Breast epithelium (tissue), 3 donors: ENCODE measurements at regions not wholly inside any gene's neighbourhood (a gene's known extent, or its start where the extent isn't known, plus 50 kb on each side); places are given as distances from the start of the nearest gene placed in this dataset.

Experiments
- POLR2A ChIP-seq: fragments of 450-650 bp; IDR thresholded peaks from one replicate; pipeline ENCODE4 v1.6.1; 2016; ENCODE audit warnings: antibody characterized with exemption, mild to moderate bottlenecking, moderate library complexity
- TF ChIP-seq, protein P1 (sequence below), 3 donors: fragments of 450-650 bp; IDR thresholded peaks; one replicate each; pipeline ENCODE4 v1.5.1; 2016 to 2017; ENCODE audit warnings: antibody characterized with exemption in 3 of 3, mild to moderate bottlenecking in 3 of 3, moderate library complexity in 3 of 3

DNA sequence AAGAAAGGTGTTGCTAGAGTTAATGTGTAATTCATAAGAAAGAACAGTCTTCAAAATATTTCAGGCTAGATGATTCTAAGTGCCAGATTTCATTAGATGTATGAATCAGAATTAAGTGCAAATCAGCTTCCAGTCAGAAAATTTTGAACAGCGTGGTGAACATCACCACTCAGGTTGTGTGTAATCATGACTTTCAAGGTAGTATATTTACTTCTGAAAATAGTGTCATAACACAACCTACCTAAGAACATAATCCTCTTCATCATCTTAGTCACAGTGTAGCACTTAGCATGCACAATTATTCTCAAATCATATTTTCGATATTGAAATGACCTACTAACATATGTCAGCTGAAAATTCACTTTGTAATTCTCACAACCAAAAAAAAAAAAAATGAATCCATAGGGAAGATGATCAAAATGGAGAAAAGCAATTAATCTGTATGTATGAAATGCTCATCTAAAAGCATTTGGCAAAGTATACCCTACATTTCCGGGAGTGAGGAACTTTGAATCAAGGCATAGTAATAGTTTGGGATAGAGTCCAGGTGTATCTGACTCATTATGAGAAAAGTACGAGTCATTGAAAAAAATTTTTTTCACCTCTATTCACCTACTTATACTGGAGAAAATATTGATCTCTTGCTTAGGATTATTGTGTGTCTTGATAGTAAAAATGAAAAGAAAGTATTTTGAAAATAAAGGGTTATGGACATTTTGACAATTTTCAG, 221.8 kb upstream of the CHRM3 start:
- TF ChIP-seq, protein P1, sequence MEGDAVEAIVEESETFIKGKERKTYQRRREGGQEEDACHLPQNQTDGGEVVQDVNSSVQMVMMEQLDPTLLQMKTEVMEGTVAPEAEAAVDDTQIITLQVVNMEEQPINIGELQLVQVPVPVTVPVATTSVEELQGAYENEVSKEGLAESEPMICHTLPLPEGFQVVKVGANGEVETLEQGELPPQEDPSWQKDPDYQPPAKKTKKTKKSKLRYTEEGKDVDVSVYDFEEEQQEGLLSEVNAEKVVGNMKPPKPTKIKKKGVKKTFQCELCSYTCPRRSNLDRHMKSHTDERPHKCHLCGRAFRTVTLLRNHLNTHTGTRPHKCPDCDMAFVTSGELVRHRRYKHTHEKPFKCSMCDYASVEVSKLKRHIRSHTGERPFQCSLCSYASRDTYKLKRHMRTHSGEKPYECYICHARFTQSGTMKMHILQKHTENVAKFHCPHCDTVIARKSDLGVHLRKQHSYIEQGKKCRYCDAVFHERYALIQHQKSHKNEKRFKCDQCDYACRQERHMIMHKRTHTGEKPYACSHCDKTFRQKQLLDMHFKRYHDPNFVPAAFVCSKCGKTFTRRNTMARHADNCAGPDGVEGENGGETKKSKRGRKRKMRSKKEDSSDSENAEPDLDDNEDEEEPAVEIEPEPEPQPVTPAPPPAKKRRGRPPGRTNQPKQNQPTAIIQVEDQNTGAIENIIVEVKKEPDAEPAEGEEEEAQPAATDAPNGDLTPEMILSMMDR (IDR thresholded peaks at IDR 0.05), result no peak
- no peak for TF ChIP-seq POLR2A
